ENCODE measurements at regions not wholly inside any gene's neighbourhood (a gene's known extent, or its start where the extent isn't known, plus 50 kb on each side); places are given as distances from the start of the nearest gene placed in this dataset.

DNA sequence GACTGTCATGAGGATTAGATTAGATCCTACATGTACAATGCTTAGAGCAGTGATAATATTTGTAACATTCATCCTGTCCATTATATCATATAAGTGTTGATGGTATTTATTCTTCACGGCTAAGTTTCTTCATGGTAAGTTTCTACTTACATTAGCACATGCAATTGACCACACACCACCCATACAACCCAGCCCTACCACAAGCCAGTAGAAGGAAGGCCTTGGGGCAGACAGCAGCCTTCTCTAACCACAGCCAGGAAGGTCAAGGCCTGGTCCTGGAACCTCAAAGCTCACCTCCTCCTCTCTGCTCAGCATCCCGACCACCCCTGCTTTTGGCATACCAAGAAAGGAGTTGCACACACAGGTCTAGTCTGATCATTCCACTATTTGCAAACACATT, 245.2 kb upstream of the SDK2 start:
- no peak for TF ChIP-seq POLR2AphosphoS5 (IDR thresholded peaks at IDR 0.05; ENCODE audit: low read depth, low read length)
- TF ChIP-seq TAF1 (IDR thresholded peaks at IDR 0.05; ENCODE audit: borderline replicate concordance, insufficient read depth, low read length): no peak
- TF ChIP-seq, protein P1, sequence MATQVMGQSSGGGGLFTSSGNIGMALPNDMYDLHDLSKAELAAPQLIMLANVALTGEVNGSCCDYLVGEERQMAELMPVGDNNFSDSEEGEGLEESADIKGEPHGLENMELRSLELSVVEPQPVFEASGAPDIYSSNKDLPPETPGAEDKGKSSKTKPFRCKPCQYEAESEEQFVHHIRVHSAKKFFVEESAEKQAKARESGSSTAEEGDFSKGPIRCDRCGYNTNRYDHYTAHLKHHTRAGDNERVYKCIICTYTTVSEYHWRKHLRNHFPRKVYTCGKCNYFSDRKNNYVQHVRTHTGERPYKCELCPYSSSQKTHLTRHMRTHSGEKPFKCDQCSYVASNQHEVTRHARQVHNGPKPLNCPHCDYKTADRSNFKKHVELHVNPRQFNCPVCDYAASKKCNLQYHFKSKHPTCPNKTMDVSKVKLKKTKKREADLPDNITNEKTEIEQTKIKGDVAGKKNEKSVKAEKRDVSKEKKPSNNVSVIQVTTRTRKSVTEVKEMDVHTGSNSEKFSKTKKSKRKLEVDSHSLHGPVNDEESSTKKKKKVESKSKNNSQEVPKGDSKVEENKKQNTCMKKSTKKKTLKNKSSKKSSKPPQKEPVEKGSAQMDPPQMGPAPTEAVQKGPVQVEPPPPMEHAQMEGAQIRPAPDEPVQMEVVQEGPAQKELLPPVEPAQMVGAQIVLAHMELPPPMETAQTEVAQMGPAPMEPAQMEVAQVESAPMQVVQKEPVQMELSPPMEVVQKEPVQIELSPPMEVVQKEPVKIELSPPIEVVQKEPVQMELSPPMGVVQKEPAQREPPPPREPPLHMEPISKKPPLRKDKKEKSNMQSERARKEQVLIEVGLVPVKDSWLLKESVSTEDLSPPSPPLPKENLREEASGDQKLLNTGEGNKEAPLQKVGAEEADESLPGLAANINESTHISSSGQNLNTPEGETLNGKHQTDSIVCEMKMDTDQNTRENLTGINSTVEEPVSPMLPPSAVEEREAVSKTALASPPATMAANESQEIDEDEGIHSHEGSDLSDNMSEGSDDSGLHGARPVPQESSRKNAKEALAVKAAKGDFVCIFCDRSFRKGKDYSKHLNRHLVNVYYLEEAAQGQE (IDR thresholded peaks at IDR 0.05; ENCODE audit: insufficient read depth in 1 of 2, low read depth in 2 of 2, low read length in 2 of 2): no peak
- TF ChIP-seq FOXP2 (optimal IDR thresholded peaks at IDR 0.05; ENCODE audit: borderline replicate concordance, extremely low read depth, extremely low read length, insufficient read depth): no peak
- TF ChIP-seq SIN3A (IDR thresholded peaks at IDR 0.05; ENCODE audit: borderline replicate concordance, insufficient read depth, low read length): no peak

DNA sequence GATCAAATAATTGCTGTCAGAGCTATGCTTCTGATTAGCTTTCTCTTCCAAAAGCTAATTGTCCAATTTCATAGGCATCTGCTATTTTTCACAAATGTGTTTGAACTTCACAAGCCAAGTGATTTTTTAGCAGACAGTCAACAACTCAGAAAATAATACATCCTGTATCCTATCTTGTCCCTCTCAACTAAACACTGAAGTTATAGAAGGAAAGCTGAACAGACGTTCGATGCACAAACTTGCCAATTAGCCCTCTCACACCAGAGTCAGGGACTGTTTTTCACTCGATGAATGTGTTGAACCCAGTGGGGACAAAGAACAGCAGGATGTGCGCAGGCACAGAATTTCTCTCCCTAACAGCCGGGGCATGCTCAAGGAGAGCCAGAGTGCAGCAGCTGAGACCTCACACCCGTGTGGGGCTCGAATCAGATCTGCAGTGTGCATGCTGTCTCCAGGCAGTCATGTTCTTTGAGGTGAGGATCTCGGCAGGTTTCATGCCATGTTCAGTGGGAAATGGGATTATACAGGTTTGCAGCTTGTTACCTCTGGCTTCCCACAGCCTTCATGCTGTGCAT, 246.7 kb upstream of the SDK2 start:
- TF ChIP-seq FOXP2 (optimal IDR thresholded peaks at IDR 0.05; ENCODE audit: borderline replicate concordance, extremely low read depth, extremely low read length, insufficient read depth) (no peak), SIN3A (IDR thresholded peaks at IDR 0.05; ENCODE audit: borderline replicate concordance, insufficient read depth, low read length) (no peak), POLR2AphosphoS5 (IDR thresholded peaks at IDR 0.05; ENCODE audit: low read depth, low read length) (no peak), TAF1 (IDR thresholded peaks at IDR 0.05; ENCODE audit: borderline replicate concordance, insufficient read depth, low read length) (no peak)
- TF ChIP-seq, protein P1 (IDR thresholded peaks at IDR 0.05; ENCODE audit: insufficient read depth in 1 of 2, low read depth in 2 of 2, low read length in 2 of 2): no peak

DNA sequence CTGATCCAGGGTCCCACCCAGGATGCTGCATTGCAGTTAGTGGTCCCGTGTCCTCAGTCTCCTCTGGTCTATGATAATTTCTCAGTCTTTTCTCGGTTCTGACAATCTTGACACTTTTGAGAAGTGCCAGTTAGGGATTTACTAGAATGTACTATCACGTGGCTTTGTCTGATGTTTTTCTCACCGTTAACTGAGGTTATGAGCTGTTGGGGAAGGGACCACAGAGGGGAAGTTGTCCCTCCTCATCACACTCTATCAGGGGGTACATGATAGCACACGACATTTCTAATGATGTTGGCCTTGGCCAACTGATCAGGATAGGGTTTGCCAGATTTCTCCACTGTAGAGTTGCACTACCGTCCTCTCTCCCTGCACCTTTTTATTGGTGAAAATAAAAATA, 250.9 kb upstream of the SDK2 start:
- TF ChIP-seq TAF1 (IDR thresholded peaks at IDR 0.05; ENCODE audit: borderline replicate concordance, insufficient read depth, low read length): no peak
- TF ChIP-seq POLR2AphosphoS5 (IDR thresholded peaks at IDR 0.05; ENCODE audit: low read depth, low read length): no peak
- no peak for TF ChIP-seq SIN3A (IDR thresholded peaks at IDR 0.05; ENCODE audit: borderline replicate concordance, insufficient read depth, low read length)
- TF ChIP-seq, protein P1 (IDR thresholded peaks at IDR 0.05; ENCODE audit: insufficient read depth in 1 of 2, low read depth in 2 of 2, low read length in 2 of 2): no peak
- TF ChIP-seq FOXP2 (optimal IDR thresholded peaks at IDR 0.05; ENCODE audit: borderline replicate concordance, extremely low read depth, extremely low read length, insufficient read depth): no peak

DNA sequence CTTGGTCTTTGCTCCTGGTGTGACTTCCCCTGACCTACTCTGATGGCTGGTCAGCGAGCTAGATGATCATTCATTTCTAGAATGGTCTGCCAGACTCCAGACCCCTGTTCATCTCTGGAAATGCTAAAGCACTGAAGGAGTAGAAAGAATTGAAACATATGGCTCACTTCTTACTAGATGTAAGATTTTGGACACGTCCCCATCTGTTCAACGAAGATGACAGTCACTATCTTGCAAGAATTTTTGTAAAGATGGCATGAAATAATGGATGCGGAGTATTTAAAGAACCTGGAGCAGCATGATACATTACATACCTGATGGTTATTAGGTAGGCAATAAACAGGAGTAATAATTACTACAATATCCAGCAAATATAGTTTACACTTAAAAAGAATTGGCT, 252.7 kb upstream of the SDK2 start:
- no peak for TF ChIP-seq TAF1 (IDR thresholded peaks at IDR 0.05; ENCODE audit: borderline replicate concordance, insufficient read depth, low read length)
- TF ChIP-seq SIN3A (IDR thresholded peaks at IDR 0.05; ENCODE audit: borderline replicate concordance, insufficient read depth, low read length): no peak
- TF ChIP-seq POLR2AphosphoS5 (IDR thresholded peaks at IDR 0.05; ENCODE audit: low read depth, low read length): no peak
- TF ChIP-seq, protein P1 (IDR thresholded peaks at IDR 0.05; ENCODE audit: insufficient read depth in 1 of 2, low read depth in 2 of 2, low read length in 2 of 2): no peak
- no peak for TF ChIP-seq FOXP2 (optimal IDR thresholded peaks at IDR 0.05; ENCODE audit: borderline replicate concordance, extremely low read depth, extremely low read length, insufficient read depth)

Data from PFSK-1 (cell line).